Calu3 (cell line): ENCODE measurements at regions not wholly inside any gene's neighbourhood (a gene's known extent, or its start where the extent isn't known, plus 50 kb on each side); places are given as distances from the start of the nearest gene placed in this dataset.

ENCODE experiments used
- BruUV-seq: library from RNA; stranded (reverse); fragments of 400-500 nt; replicated peaks from 2 replicates; lab custom pipeline; 2021; lab: Mats Ljungman, UMichigan
- CTCF ChIA-PET: fragments of 300-600 bp; sonication (Branson Sonifier 250); formaldehyde crosslinking; loops from one replicate; lab custom pipeline; 2022; ENCODE audit warnings: antibody characterized with exemption; lab: Charles Lee
- DNase-seq: peaks from one replicate; pipeline ENCODE4 v3.0.0; 2022
- H3K27ac Mint-ChIP-seq: one replicate; pipeline ENCODE4 v1.8.0; 2022; ENCODE audit warnings: mixed read lengths; ENCODE audit not compliant: unreplicated experiment
- H3K27me3 Mint-ChIP-seq: one replicate; pipeline ENCODE4 v1.8.0; 2022; ENCODE audit warnings: mixed read lengths; ENCODE audit not compliant: unreplicated experiment
- H3K36me3 Mint-ChIP-seq: one replicate; pipeline ENCODE4 v1.8.0; 2022; ENCODE audit warnings: mild to moderate bottlenecking, moderate library complexity, mixed read lengths; ENCODE audit not compliant: insufficient read depth, unreplicated experiment
- H3K4me1 Mint-ChIP-seq: one replicate; pipeline ENCODE4 v1.8.0; 2022; ENCODE audit warnings: mild to moderate bottlenecking, low read depth, mixed read lengths; ENCODE audit not compliant: unreplicated experiment
- H3K4me3 Mint-ChIP-seq: one replicate; pipeline ENCODE4 v1.8.0; 2022; ENCODE audit warnings: mild to moderate bottlenecking, low read depth, moderate library complexity, mixed read lengths; ENCODE audit not compliant: unreplicated experiment
- H3K9me3 Mint-ChIP-seq: one replicate; pipeline ENCODE4 v1.8.0; 2022; ENCODE audit warnings: low read depth, mixed read lengths; ENCODE audit not compliant: unreplicated experiment
- intact Hi-C: fragments of 100-400 bp; cut with micrococcal nuclease; formaldehyde crosslinking; loops from one replicate; pipeline ENCODE4 v1.10.0; 2022; ENCODE audit not compliant: unreplicated experiment
- TF ChIP-seq, protein P1 (sequence below): fragments of 200-600 bp; IDR thresholded peaks from one replicate; pipeline ENCODE4 v1.8.0; 2022; ENCODE audit warnings: antibody characterized with exemption; ENCODE audit not compliant: unreplicated experiment

DNA sequence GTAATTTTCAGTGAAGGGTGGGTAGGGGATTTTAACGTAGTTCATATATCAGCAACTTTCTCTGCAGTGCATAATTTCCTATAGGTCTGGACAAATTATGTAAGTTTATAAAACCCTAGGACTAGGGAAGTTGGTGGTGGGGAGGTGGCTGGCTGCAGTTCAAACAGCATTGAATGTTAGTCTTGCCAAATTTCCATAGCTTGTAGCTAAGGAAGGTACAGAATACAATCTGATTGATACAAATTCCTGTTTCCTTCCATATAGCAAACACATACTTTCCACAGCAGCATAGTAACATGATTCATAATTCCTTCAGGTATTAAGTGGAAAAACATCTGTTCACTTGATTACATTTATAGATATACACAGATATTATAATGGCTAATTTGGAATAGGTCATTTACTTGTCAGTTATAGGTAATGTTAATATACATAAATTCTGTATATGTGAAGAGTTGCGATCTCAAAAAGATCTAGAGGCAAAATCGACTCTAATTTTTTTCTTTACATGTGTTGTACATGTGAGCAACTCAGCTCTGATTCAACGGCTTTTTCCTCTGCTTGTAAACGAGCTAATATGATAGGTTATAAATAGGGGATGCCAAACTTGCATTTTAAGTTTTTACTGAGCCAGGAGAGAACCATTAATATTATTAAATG is 233.4 kb upstream of the CSNK1A1L start:
- TF ChIP-seq, protein P1, sequence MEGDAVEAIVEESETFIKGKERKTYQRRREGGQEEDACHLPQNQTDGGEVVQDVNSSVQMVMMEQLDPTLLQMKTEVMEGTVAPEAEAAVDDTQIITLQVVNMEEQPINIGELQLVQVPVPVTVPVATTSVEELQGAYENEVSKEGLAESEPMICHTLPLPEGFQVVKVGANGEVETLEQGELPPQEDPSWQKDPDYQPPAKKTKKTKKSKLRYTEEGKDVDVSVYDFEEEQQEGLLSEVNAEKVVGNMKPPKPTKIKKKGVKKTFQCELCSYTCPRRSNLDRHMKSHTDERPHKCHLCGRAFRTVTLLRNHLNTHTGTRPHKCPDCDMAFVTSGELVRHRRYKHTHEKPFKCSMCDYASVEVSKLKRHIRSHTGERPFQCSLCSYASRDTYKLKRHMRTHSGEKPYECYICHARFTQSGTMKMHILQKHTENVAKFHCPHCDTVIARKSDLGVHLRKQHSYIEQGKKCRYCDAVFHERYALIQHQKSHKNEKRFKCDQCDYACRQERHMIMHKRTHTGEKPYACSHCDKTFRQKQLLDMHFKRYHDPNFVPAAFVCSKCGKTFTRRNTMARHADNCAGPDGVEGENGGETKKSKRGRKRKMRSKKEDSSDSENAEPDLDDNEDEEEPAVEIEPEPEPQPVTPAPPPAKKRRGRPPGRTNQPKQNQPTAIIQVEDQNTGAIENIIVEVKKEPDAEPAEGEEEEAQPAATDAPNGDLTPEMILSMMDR, result no peak
- no peaks in the 10 kb centered on the region for H3K36me3 Mint-ChIP-seq
- no peak for DNase-seq
- H3K27me3 Mint-ChIP-seq, result no peaks in the 10 kb centered on the region
- no TSS peak for BruUV-seq
- no peaks in the 10 kb centered on the region for H3K4me1 Mint-ChIP-seq
- intact Hi-C loops, result no loop called here
- CTCF ChIA-PET, result interaction anchor here (0.6 to 1.1 kb wide), 2 partner anchors 194 to 818 kb away, joined by 3 to 4 read pairs; no protein-coding TSS in a partner anchor
- H3K9me3 Mint-ChIP-seq, result no peaks in the 10 kb centered on the region
- H3K27ac Mint-ChIP-seq, result no peak overlapping the region
- H3K4me3 Mint-ChIP-seq, result no peak overlapping the region

DNA sequence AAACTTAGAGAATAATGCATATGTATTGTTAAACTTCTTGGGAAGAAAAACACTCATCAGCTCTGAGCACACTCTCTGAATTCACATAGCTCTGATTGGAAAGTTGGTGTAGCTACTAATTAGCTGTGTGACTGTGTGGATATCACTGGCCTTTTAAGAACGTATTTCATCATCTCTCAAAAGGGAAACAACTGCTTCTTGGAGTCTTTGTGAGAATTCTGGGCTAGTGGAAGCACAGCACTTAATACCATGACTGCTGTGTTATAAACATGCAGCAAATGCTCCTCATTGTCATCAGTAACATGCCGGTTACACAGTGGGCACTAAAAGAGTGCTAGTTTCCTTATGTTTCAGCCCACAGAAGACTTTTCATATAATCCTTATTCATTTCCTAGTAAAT is 220.9 kb upstream of the CSNK1A1L start:
- TF ChIP-seq, protein P1, result no peak
- CTCF ChIA-PET, result no interaction called here
- no peak overlapping the region for H3K27ac Mint-ChIP-seq
- no peaks in the 10 kb centered on the region for H3K36me3 Mint-ChIP-seq
- H3K4me1 Mint-ChIP-seq, result peaks cover 12% of the 10 kb centered on the region
- DNase-seq, result no peak
- no TSS peak for BruUV-seq
- H3K27me3 Mint-ChIP-seq, result no peaks in the 10 kb centered on the region
- intact Hi-C loops, result loop anchor here (10.0 kb wide), 1 partner anchor 238 kb away; no protein-coding TSS in a partner anchor
- peaks cover 5% of the 10 kb centered on the region for H3K9me3 Mint-ChIP-seq
- no peak overlapping the region for H3K4me3 Mint-ChIP-seq

DNA sequence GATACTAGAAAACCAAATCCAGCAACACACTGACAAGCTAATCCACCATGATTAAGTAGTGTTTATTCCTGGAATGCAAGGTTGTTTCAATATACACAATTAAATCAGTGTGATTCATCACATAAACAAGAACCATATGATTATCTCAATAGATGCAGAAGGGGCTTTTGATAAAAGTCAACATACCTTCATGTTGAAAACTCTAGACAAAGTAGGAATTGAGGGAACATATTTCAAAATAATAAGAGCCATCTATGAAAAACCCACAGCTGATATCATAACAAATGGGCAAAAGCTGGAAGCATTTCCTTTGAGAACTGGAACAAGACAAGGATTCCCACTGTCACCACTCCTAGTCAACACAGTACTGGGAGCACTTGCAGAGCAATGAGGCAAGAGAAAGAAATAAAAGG is 213.6 kb upstream of the CSNK1A1L start:
- Mint-ChIP-seq H3K4me3 (no peak overlapping the region), H3K4me1 (no peaks in the 10 kb centered on the region), H3K9me3 (peaks cover 16% of the 10 kb centered on the region), H3K27ac (no peak overlapping the region), H3K27me3 (no peaks in the 10 kb centered on the region), H3K36me3 (no peaks in the 10 kb centered on the region)
- TF ChIP-seq, protein P1, result no peak
- intact Hi-C loops, result no loop called here
- DNase-seq, result no peak
- no TSS peak for BruUV-seq
- CTCF ChIA-PET, result no interaction called here

DNA sequence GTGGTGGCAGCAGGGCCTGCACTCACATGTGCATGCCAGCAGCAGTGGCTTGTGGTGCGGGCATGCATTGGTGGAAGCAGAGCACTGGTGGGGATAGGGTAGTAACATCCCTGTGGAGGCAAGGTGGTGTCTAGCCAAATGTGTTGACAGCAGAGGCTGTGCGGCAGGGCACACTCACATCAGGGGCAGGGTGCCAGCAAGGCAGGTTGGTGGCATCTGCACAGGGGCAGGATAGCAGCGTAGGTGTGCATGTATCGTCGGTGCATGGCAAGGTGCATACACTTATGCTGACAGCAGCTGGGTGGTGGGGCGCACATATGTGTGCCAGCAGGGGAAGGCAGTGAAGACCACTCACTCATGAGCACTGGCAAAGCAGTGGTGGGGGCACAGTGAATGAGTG is 211.5 kb upstream of the CSNK1A1L start:
- no peaks in the 10 kb centered on the region for H3K4me1 Mint-ChIP-seq
- H3K36me3 Mint-ChIP-seq, result no peaks in the 10 kb centered on the region
- H3K9me3 Mint-ChIP-seq, result peaks cover 16% of the 10 kb centered on the region
- TF ChIP-seq, protein P1, result no peak
- H3K4me3 Mint-ChIP-seq, result no peak overlapping the region
- BruUV-seq, result no TSS peak
- DNase-seq, result no peak
- intact Hi-C loops, result no loop called here
- CTCF ChIA-PET, result no interaction called here
- no peak overlapping the region for H3K27ac Mint-ChIP-seq
- H3K27me3 Mint-ChIP-seq, result no peaks in the 10 kb centered on the region
